GM18502 (cell line): ENCODE measurements at regions not wholly inside any gene's neighbourhood (a gene's known extent, or its start where the extent isn't known, plus 50 kb on each side); places are given as distances from the start of the nearest gene placed in this dataset.

ENCODE experiments used
- ATAC-seq: cut with Tn5 transposase; IDR thresholded peaks from one replicate; pipeline ENCODE4 v1.9.1; 2021; ENCODE audit warnings: mild to moderate bottlenecking; ENCODE audit not compliant: unreplicated experiment, poor library complexity

- ATAC-seq: no peak
Observed at GRCh38 chr3:88509582-88509981, 359.8 kb downstream of the C3orf38 start.

- no peak for ATAC-seq
Observed at GRCh38 chr3:88528494-88528893, 378.7 kb downstream of the C3orf38 start.

- ATAC-seq: no peak
Observed at GRCh38 chr3:88534534-88534933, 384.8 kb downstream of the C3orf38 start.

GRCh38 chr3:88535563-88535962 lies 385.8 kb downstream of the C3orf38 start:
- ATAC-seq: no peak

GRCh38 chr3:88542916-88543315 lies 393.2 kb downstream of the C3orf38 start:
- no peak for ATAC-seq

- no peak for ATAC-seq
Observed at GRCh38 chr3:88572450-88572849, 422.7 kb downstream of the C3orf38 start.

- no peak for ATAC-seq
Observed at GRCh38 chr3:88573472-88573871, 423.7 kb downstream of the C3orf38 start.

GRCh38 chr3:88574146-88574545 lies 424.4 kb downstream of the C3orf38 start:
- no peak for ATAC-seq

GRCh38 chr3:88584451-88584850 lies 434.7 kb downstream of the C3orf38 start:
- no peak for ATAC-seq

- ATAC-seq: no peak
Observed at GRCh38 chr3:88586121-88586640, 436.4 kb downstream of the C3orf38 start.

GRCh38 chr3:88589138-88589537 lies 439.4 kb downstream of the C3orf38 start:
- no peak for ATAC-seq

GRCh38 chr3:88595026-88595425 lies 445.3 kb downstream of the C3orf38 start:
- no peak for ATAC-seq

- no peak for ATAC-seq
Observed at GRCh38 chr3:88596451-88596850, 446.7 kb downstream of the C3orf38 start.

GRCh38 chr3:88610820-88611219 lies 461.1 kb downstream of the C3orf38 start:
- no peak for ATAC-seq

- ATAC-seq: no peak
Observed at GRCh38 chr3:88611826-88612326, 462.1 kb downstream of the C3orf38 start.

- ATAC-seq: no peak
Observed at GRCh38 chr3:88616413-88616812, 466.7 kb downstream of the C3orf38 start.

GRCh38 chr3:88617283-88617682 lies 467.5 kb downstream of the C3orf38 start:
- no peak for ATAC-seq

- no peak for ATAC-seq
Observed at GRCh38 chr3:88618021-88618645, 468.4 kb downstream of the C3orf38 start.

- ATAC-seq: no peak
Observed at GRCh38 chr3:88621586-88621985, 471.8 kb downstream of the C3orf38 start.

GRCh38 chr3:88623709-88624108 lies 473.9 kb downstream of the C3orf38 start:
- ATAC-seq: no peak

- no peak for ATAC-seq
Observed at GRCh38 chr3:88626456-88627120, 476.8 kb downstream of the C3orf38 start.

- no peak for ATAC-seq
Observed at GRCh38 chr3:88628901-88629300, 478.5 kb upstream of the EPHA3 start.
